ENCODE measurements at regions not wholly inside any gene's neighbourhood (a gene's known extent, or its start where the extent isn't known, plus 50 kb on each side); places are given as distances from the start of the nearest gene placed in this dataset.

DNA sequence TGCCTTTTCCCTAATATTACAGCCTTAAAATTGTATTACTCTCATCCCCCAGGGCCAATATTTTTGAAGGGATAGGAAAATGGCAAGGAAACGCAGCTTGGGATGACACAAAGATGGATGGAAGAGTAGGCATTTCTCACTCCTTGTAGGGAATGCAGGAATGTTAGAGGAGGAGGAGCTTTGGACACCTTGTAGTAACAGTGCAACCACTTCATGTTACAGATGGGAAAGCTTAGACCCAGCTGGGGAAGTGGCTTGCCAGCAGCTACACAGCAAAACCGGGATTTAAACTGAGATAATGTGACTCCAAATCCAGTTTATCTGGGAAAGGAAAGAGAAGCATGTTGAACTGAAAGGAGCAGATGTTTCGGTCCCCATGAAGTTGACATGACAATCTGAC lies 473.7 kb upstream of the DAB1 start:
- DNase-seq (ENCODE audit: low read depth, low spot score): no peak
- peaks cover 7% of the 10 kb centered on the region; the same call in 1 of the 2 replicates for H3K4me1 ChIP-seq (ENCODE audit: control insufficient read depth, insufficient read depth, low read length)
- no peaks in the 10 kb centered on the region for H3K27me3 ChIP-seq (ENCODE audit: control insufficient read depth, insufficient read depth, low read length)
- no peak overlapping the region for H3K4me3 ChIP-seq (ENCODE audit: low read length)
- no peaks in the 10 kb centered on the region for H3K9me3 ChIP-seq (ENCODE audit: control insufficient read depth, insufficient read depth, low read length)
- WGBS (ENCODE audit: insufficient coverage, insufficient read length): no CpG with 5 or more reads among the region's 3 CpGs
- no peaks in the 10 kb centered on the region for H3K36me3 ChIP-seq (ENCODE audit: control insufficient read depth, insufficient read depth, low read length)
- H3K27ac ChIP-seq (ENCODE audit: low read length): no peak overlapping the region

DNA sequence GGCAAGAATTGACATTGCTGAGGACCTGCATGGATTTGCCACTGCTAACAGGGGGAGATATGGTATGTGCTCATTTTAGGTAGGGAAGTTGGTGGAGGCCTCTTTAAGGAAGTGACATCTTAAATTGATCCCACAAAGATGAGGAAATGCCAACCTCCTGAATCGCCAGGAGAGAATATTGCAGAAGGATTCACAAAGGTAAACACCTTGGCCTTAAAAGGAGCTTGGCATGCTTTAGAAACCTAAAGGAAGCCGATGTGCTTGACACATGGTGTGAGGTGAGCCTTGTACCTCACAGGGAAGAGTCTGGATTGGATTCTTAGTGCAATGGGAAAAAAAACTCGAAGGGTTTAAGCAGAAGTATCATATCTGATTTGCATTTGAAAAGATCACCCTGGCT lies 470.5 kb upstream of the DAB1 start:
- Histone ChIP-seq H3K4me1 (ENCODE audit: control insufficient read depth, insufficient read depth, low read length) (peaks cover 7% of the 10 kb centered on the region; the same call in 1 of the 2 replicates), H3K4me3 (ENCODE audit: low read length) (no peak overlapping the region), H3K27ac (ENCODE audit: low read length) (no peak overlapping the region), H3K36me3 (ENCODE audit: control insufficient read depth, insufficient read depth, low read length) (no peaks in the 10 kb centered on the region), H3K27me3 (ENCODE audit: control insufficient read depth, insufficient read depth, low read length) (no peaks in the 10 kb centered on the region), H3K9me3 (ENCODE audit: control insufficient read depth, insufficient read depth, low read length) (no peaks in the 10 kb centered on the region)
- no CpG with 5 or more reads among the region's 3 CpGs for WGBS (ENCODE audit: insufficient coverage, insufficient read length)
- no peak for DNase-seq (ENCODE audit: low read depth, low spot score)

DNA sequence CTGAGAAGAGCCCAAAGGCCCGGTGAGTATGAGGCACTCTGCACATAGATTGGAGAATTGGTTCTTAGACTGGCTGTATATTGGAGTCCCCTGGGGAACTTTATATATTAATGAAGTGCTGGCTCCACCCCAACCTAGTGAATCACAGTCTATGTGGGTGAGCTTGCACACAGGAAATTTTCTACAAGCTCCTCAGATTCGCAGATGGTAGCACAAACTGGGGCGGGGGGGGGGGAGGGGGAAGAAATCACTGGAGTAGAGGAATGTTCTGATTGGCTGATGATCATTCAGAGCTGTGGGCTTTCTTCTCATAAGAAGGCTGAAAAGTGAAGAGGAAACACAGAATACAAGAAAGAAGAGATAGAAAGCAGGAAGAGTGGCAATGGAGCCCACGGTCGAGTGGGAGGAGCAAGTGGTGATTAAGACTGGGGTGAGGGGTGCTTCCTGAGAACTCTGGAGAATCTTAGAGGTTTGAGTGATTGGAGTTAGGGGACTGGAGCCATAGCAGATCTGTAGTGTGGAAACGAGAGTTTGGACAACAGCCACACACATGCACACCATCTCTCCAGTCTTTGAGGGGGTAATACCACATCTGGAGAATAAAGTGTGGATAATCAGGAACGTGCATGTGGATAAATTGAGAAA lies 465.9 kb upstream of the DAB1 start:
- Histone ChIP-seq H3K9me3 (ENCODE audit: control insufficient read depth, insufficient read depth, low read length) (no peaks in the 10 kb centered on the region), H3K4me3 (ENCODE audit: low read length) (no peak overlapping the region), H3K27ac (ENCODE audit: low read length) (no peak overlapping the region), H3K27me3 (ENCODE audit: control insufficient read depth, insufficient read depth, low read length) (no peaks in the 10 kb centered on the region), H3K36me3 (ENCODE audit: control insufficient read depth, insufficient read depth, low read length) (no peaks in the 10 kb centered on the region), H3K4me1 (ENCODE audit: control insufficient read depth, insufficient read depth, low read length) (peaks cover 5% of the 10 kb centered on the region; the same call in 1 of the 2 replicates)
- DNase-seq (ENCODE audit: low read depth, low spot score): no peak
- no CpG with 5 or more reads among the region's 7 CpGs for WGBS (ENCODE audit: insufficient coverage, insufficient read length)

DNA sequence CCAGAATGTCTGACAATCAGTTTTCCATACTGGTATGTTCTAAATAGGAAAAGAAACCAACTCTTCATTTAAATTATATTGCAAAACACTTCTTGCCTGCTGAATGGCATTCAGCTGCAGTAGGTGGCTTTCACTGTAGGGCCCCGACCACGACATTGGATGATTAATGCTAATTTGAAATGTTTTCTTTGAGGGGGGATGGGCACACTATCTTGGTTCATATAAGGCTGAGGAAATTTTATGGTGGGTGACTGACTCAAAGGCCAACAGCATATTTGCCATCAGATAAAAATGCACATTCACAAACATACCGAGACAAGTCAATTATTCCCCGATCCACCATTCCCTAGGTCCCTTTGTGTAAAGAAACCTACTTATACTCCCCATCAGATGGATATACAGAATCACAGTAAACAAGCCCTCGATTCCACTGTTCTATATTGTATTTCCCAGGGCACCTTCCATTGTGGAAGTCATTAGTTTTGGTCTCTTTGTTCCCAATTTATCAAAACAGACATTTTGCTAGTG lies 464.2 kb upstream of the DAB1 start:
- Histone ChIP-seq H3K9me3 (ENCODE audit: control insufficient read depth, insufficient read depth, low read length) (no peaks in the 10 kb centered on the region), H3K27me3 (ENCODE audit: control insufficient read depth, insufficient read depth, low read length) (no peaks in the 10 kb centered on the region), H3K36me3 (ENCODE audit: control insufficient read depth, insufficient read depth, low read length) (no peaks in the 10 kb centered on the region), H3K4me3 (ENCODE audit: low read length) (no peak overlapping the region), H3K4me1 (ENCODE audit: control insufficient read depth, insufficient read depth, low read length) (no peaks in the 10 kb centered on the region), H3K27ac (ENCODE audit: low read length) (no peak overlapping the region)
- DNase-seq (ENCODE audit: low read depth, low spot score): no peak
- no CpG with 5 or more reads among the region's 5 CpGs for WGBS (ENCODE audit: insufficient coverage, insufficient read length)

DNA sequence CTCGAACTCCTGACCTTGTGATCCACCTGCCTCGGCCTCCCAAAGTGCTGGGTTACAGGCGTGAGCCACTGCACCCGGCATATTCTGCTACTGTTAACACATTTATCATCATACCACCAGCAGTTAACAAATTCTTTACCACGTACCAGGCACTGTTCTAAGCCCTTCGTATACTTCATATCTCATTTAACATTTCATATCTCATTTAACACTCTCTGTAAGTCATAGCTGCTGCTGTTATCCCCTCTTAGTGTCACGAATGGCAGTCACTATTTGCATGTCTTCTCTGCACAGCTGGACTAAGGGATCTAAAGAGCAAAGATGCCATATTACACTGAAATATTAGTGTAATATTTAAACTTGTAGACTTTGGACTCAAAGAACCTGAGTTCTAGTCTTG lies 462.5 kb upstream of the DAB1 start:
- H3K4me1 ChIP-seq (ENCODE audit: control insufficient read depth, insufficient read depth, low read length): no peaks in the 10 kb centered on the region
- H3K27ac ChIP-seq (ENCODE audit: low read length): no peak overlapping the region
- no peak for DNase-seq (ENCODE audit: low read depth, low spot score)
- H3K36me3 ChIP-seq (ENCODE audit: control insufficient read depth, insufficient read depth, low read length): no peaks in the 10 kb centered on the region
- no peaks in the 10 kb centered on the region for H3K9me3 ChIP-seq (ENCODE audit: control insufficient read depth, insufficient read depth, low read length)
- no peaks in the 10 kb centered on the region for H3K27me3 ChIP-seq (ENCODE audit: control insufficient read depth, insufficient read depth, low read length)
- no peak overlapping the region for H3K4me3 ChIP-seq (ENCODE audit: low read length)
- WGBS (ENCODE audit: insufficient coverage, insufficient read length): 100% methylated on average over 2 of the region's 7 CpGs

DNA sequence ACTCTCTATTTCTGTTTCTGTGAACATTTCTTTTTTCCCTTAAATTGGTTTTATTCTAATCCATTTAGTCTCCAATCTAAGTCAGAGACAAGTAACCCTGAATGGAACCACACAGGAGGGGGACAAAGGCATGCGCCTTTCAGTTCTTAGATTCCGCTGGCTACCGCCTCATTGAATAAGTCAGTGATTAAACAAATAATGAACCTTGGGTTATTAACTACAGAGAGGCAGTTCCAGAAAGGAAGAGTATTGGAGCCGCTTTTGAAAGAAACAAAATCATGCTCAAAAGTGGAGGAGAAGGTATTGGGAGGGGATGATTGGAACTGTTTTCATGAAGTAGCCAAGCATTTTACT lies 459.8 kb upstream of the DAB1 start:
- Histone ChIP-seq H3K36me3 (ENCODE audit: control insufficient read depth, insufficient read depth, low read length) (no peaks in the 10 kb centered on the region), H3K27me3 (ENCODE audit: control insufficient read depth, insufficient read depth, low read length) (no peaks in the 10 kb centered on the region), H3K9me3 (ENCODE audit: control insufficient read depth, insufficient read depth, low read length) (no peaks in the 10 kb centered on the region), H3K4me3 (ENCODE audit: low read length) (no peak overlapping the region), H3K4me1 (ENCODE audit: control insufficient read depth, insufficient read depth, low read length) (no peaks in the 10 kb centered on the region), H3K27ac (ENCODE audit: low read length) (no peak overlapping the region)
- DNase-seq (ENCODE audit: low read depth, low spot score): no peak
- no CpG with 5 or more reads among the region's 4 CpGs for WGBS (ENCODE audit: insufficient coverage, insufficient read length)

DNA sequence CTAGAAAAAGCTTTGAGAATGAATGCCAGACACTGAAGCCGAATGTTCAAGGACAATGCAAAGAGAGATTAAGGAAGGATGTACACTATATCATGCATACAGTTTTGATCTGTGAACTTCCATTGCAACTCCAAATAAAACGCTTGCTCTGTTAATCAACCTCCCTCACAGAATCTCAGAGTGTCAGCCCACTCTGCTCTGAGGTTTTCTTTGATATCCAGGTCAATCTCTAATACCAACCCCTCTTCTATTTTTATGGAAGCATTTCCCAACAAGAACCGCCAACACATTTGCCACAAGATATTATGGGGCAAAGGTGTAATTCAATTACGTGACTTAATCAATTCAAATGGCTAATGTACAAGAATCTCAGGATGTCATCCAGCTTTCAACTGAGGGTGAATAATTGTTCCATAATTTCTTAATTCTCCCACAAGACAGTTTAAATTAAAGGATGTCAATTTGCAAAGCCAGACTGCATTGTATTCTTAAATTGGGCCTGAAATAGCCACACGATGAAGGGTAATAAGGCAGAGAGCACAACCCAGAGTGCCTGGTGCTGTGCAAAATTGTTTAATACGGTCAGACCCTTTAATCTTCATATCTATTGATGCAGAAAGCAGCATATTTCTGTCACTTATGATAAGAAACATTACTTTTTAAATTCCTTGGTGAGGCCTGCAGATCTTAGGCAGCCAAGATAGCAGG lies 459.2 kb upstream of the DAB1 start:
- DNase-seq (ENCODE audit: low read depth, low spot score): no peak
- WGBS (ENCODE audit: insufficient coverage, insufficient read length): no CpG with 5 or more reads among the region's 6 CpGs
- Histone ChIP-seq H3K4me3 (ENCODE audit: low read length) (no peak overlapping the region), H3K36me3 (ENCODE audit: control insufficient read depth, insufficient read depth, low read length) (no peaks in the 10 kb centered on the region), H3K27ac (ENCODE audit: low read length) (no peak overlapping the region), H3K4me1 (ENCODE audit: control insufficient read depth, insufficient read depth, low read length) (no peaks in the 10 kb centered on the region), H3K27me3 (ENCODE audit: control insufficient read depth, insufficient read depth, low read length) (no peaks in the 10 kb centered on the region), H3K9me3 (ENCODE audit: control insufficient read depth, insufficient read depth, low read length) (no peaks in the 10 kb centered on the region)

DNA sequence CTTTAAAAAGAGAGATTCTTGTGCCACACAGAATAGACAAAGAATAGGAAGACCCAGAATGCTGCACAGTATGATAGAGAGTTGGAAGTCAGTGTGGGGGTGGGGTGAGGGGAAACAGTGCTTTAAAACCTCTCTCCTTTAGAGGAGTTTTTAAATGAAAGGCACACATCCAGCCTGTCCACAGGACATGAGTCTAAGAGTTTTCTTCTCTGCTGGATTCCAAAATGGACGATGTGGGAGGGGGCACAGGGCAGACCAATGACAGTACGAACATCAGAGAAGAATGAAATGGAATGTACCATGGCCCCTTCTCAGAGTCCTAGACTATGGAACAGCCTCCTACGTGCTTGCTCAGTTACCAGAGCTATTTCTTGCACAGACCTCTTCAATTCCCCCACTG lies 458.2 kb upstream of the DAB1 start:
- no peaks in the 10 kb centered on the region for H3K27me3 ChIP-seq (ENCODE audit: control insufficient read depth, insufficient read depth, low read length)
- DNase-seq (ENCODE audit: low read depth, low spot score): no peak
- H3K9me3 ChIP-seq (ENCODE audit: control insufficient read depth, insufficient read depth, low read length): no peaks in the 10 kb centered on the region
- H3K4me1 ChIP-seq (ENCODE audit: control insufficient read depth, insufficient read depth, low read length): no peaks in the 10 kb centered on the region
- WGBS (ENCODE audit: insufficient coverage, insufficient read length): no CpG with 5 or more reads among the region's 3 CpGs
- no peak overlapping the region for H3K4me3 ChIP-seq (ENCODE audit: low read length)
- no peaks in the 10 kb centered on the region for H3K36me3 ChIP-seq (ENCODE audit: control insufficient read depth, insufficient read depth, low read length)
- H3K27ac ChIP-seq (ENCODE audit: low read length): no peak overlapping the region

DNA sequence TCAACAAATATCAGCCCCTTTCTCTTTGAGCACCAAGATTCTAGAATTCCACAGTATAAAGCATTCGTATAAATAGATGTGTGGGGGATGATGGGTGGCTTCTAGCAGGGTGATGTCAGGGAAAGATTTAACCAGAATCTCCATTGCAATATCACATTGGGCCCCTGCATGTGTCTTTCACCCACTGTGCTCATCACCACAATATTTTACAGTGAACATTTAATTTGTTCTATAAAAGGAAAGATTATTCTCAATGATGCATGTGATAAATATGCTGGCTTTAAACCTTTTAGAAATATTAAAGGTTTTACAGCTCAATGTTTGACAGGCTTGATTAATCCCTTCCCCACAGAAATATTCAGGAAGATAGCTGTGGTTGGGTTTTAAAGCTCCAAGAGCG lies 457.8 kb upstream of the DAB1 start:
- no peaks in the 10 kb centered on the region for H3K9me3 ChIP-seq (ENCODE audit: control insufficient read depth, insufficient read depth, low read length)
- no CpG with 5 or more reads among the region's 2 CpGs for WGBS (ENCODE audit: insufficient coverage, insufficient read length)
- H3K27me3 ChIP-seq (ENCODE audit: control insufficient read depth, insufficient read depth, low read length): no peaks in the 10 kb centered on the region
- no peak overlapping the region for H3K4me3 ChIP-seq (ENCODE audit: low read length)
- no peak overlapping the region for H3K27ac ChIP-seq (ENCODE audit: low read length)
- H3K36me3 ChIP-seq (ENCODE audit: control insufficient read depth, insufficient read depth, low read length): no peaks in the 10 kb centered on the region
- no peak for DNase-seq (ENCODE audit: low read depth, low spot score)
- H3K4me1 ChIP-seq (ENCODE audit: control insufficient read depth, insufficient read depth, low read length): no peaks in the 10 kb centered on the region

DNA sequence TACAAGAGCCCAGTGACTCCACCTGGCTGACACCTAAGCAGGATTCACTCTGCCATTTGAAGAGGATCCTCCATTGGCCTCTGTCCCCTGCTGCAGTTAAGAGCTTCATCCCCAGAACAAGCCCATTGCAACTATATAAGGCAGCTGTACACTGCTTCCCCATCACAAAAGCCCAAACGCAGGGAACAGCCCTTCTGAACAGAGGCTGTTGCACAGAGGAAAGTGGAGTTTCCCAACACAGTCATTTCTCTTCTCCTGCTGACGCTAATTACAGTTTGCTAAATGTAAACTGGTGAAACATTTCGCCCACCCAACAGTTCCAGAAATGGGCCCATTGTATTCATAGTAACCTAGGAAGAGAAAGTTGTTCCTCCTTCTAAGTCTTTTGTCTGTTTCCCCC lies 455.8 kb upstream of the DAB1 start:
- Histone ChIP-seq H3K36me3 (ENCODE audit: control insufficient read depth, insufficient read depth, low read length) (no peaks in the 10 kb centered on the region), H3K4me3 (ENCODE audit: low read length) (no peak overlapping the region)
- WGBS (ENCODE audit: insufficient coverage, insufficient read length): no CpG with 5 or more reads among the region's 3 CpGs

DNA sequence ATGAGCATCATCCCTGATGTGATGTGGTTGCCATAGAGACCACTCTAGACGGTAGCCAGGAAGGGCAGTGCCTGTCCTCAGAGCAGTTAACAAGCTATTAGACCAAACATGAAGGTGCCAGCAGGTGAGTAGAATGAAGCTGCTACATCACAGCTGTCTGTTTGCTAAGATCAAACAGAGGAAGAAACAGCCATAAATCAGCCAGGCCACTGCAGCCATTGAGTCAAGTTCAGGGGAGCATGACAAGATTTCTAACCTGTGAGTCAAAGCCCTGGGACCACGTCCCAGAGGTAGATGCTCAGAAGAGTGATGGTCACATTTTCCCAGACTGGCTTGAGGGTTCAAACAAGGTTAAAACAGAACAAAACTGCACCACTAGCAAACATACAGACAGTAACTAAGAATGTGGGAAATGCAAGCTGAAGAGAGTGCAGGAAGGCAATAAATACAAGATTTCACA lies 450.6 kb upstream of the DAB1 start:
- Histone ChIP-seq H3K9me3 (ENCODE audit: control insufficient read depth, insufficient read depth, low read length) (no peaks in the 10 kb centered on the region), H3K4me3 (ENCODE audit: low read length) (no peak overlapping the region), H3K27me3 (ENCODE audit: control insufficient read depth, insufficient read depth, low read length) (no peaks in the 10 kb centered on the region), H3K36me3 (ENCODE audit: control insufficient read depth, insufficient read depth, low read length) (no peaks in the 10 kb centered on the region), H3K4me1 (ENCODE audit: control insufficient read depth, insufficient read depth, low read length) (no peaks in the 10 kb centered on the region), H3K27ac (ENCODE audit: low read length) (no peak overlapping the region)
- no CpG with 5 or more reads among the region's 2 CpGs for WGBS (ENCODE audit: insufficient coverage, insufficient read length)
- DNase-seq (ENCODE audit: low read depth, low spot score): no peak

More for the DNA sequence above, 455.8 kb upstream of the DAB1 start:
- DNase-seq (ENCODE audit: low read depth, low spot score): no peak
- Histone ChIP-seq H3K27me3 (ENCODE audit: control insufficient read depth, insufficient read depth, low read length) (no peaks in the 10 kb centered on the region), H3K4me1 (ENCODE audit: control insufficient read depth, insufficient read depth, low read length) (no peaks in the 10 kb centered on the region), H3K9me3 (ENCODE audit: control insufficient read depth, insufficient read depth, low read length) (no peaks in the 10 kb centered on the region), H3K27ac (ENCODE audit: low read length) (no peak overlapping the region)

All from iPS DF 6.9 (cell line).